GM12878 (cell line): ENCODE measurements at regions not wholly inside any gene's neighbourhood (a gene's known extent, or its start where the extent isn't known, plus 50 kb on each side); places are given as distances from the start of the nearest gene placed in this dataset.

Experiments
- ATAC-seq: fragments of 200-7000 bp; cut with Tn5 transposase; 3 replicates; pipeline ENCODE4 v1.9.1; 2020; ENCODE audit warnings: mild to moderate bottlenecking, moderate library complexity
- BruUV-seq: library from RNA; stranded (reverse); fragments of 400-500 nt; replicated peaks from 2 replicates; lab custom pipeline; 2021; lab: Mats Ljungman, UMichigan
- CTCF ChIA-PET: fragments of 300-600 bp; sonication (Branson Sonifier 250); formaldehyde crosslinking; extraction: SDS; loops from one replicate; lab custom pipeline; 2021; ENCODE audit warnings: inconsistent platforms; lab: Yijun Ruan, JAX
- POLR2A ChIA-PET: fragments of 350-600 bp; formaldehyde crosslinking; extraction: SDS; loops from one replicate; lab custom pipeline; 2021; ENCODE audit warnings: inconsistent platforms; lab: Charles Lee
- RAD21 ChIA-PET: fragments of 300-600 bp; sonication (Branson Sonifier 250); formaldehyde crosslinking; loops from one replicate; lab custom pipeline; 2023; ENCODE audit warnings: antibody characterized with exemption; ENCODE audit not compliant: unreplicated experiment; lab: Charles Lee
- SMC1A ChIA-PET: fragments of 300-600 bp; sonication (Branson Sonifier 250); formaldehyde crosslinking; loops from one replicate; lab custom pipeline; 2023; ENCODE audit not compliant: unreplicated experiment, uncharacterized antibody; lab: Charles Lee
- DNase-seq: peaks from one replicate; pipeline ENCODE4 v3.0.0-alpha.2; 2011; ENCODE audit warnings: low read depth, low spot score
- FAIRE-seq: peaks from 3 replicates; lab custom pipeline; 2011; peaks lifted over from hg19 to GRCh38; lab: Jason Lieb, UNC
- H2AFZ ChIP-seq: 2 replicates; pipeline ENCODE4 v1.6.0; 2011; ENCODE audit warnings: low read depth, low read length, control low read depth; ENCODE audit not compliant: control insufficient read depth
- H3K27ac ChIP-seq: 2 replicates; pipeline ENCODE4 v1.5.1; 2011; ENCODE audit warnings: control low read depth; ENCODE audit not compliant: control insufficient read depth, insufficient read depth
- H3K27me3 ChIP-seq, 2 experiments: replicated peaks in 1 of 2; 2 replicates each; pipeline versions ENCODE4 v1.6.0 to v1.6.1; 2011; ENCODE audit warnings: low read length in 1 of 2; ENCODE audit not compliant: control insufficient read depth in 2 of 2, insufficient read depth in 2 of 2
- H3K36me3 ChIP-seq, 2 experiments: 2 replicates each; pipeline ENCODE4 v1.5.1; 2011; ENCODE audit warnings: low read length in 1 of 2; ENCODE audit not compliant: control insufficient read depth in 2 of 2, insufficient read depth in 2 of 2
- H3K4me1 ChIP-seq: 2 replicates; pipeline ENCODE4 v1.6.1; 2011; ENCODE audit warnings: mild to moderate bottlenecking, low read length, moderate library complexity, mixed read lengths; ENCODE audit not compliant: control insufficient read depth, insufficient read depth
- H3K4me2 ChIP-seq: 2 replicates; pipeline ENCODE4 v1.6.0; 2011; ENCODE audit warnings: control low read depth; ENCODE audit not compliant: control insufficient read depth, insufficient read depth
- H3K4me3 ChIP-seq: fragments of 200-600 bp; sonication (generic); 2 replicates; pipeline ENCODE4 v1.5.1; 2016
- H3K79me2 ChIP-seq: 2 replicates; pipeline ENCODE4 v1.6.0; 2011; ENCODE audit warnings: low read length; ENCODE audit not compliant: control insufficient read depth, insufficient read depth
- H3K9ac ChIP-seq: 2 replicates; pipeline ENCODE4 v1.8.0; 2011; ENCODE audit warnings: low read length, control low read depth, mixed read lengths; ENCODE audit not compliant: control insufficient read depth, insufficient read depth
- H3K9me3 ChIP-seq: replicated peaks from 3 replicates; pipeline ENCODE4 v1.5.1; 2011; ENCODE audit warnings: mild to moderate bottlenecking, low read length; ENCODE audit not compliant: control insufficient read depth, insufficient read depth
- H4K20me1 ChIP-seq: 2 replicates; pipeline ENCODE4 v1.6.0; 2011; ENCODE audit not compliant: control insufficient read depth, insufficient read depth
- ELK1 ChIP-seq: IDR thresholded peaks from 2 replicates; pipeline ENCODE4 v1.6.1; 2012; ENCODE audit warnings: low read depth, low read length, improper control_type of control experiment
- PBX3 ChIP-seq: IDR thresholded peaks from 2 replicates; pipeline ENCODE4 v1.6.1; 2011; ENCODE audit warnings: mild to moderate bottlenecking, low read depth, low read length, moderate library complexity; ENCODE audit not compliant: insufficient replicate concordance
- SUZ12 ChIP-seq: fragments of 200-600 bp; sonication (generic); IDR thresholded peaks from one replicate; pipeline ENCODE4 v1.6.1; 2018; ENCODE audit warnings: antibody characterized with exemption, mild to moderate bottlenecking; ENCODE audit not compliant: unreplicated experiment
- ZBTB33 ChIP-seq: fragments of 450-650 bp; IDR thresholded peaks from 2 replicates; pipeline ENCODE4 v1.6.1; 2017; ENCODE audit warnings: mild to moderate bottlenecking
- ZBTB40 ChIP-seq: fragments of 450-650 bp; IDR thresholded peaks from 2 replicates; pipeline ENCODE4 v1.6.1; 2016; ENCODE audit warnings: mild to moderate bottlenecking, moderate library complexity, borderline replicate concordance
- WGBS: methylation state at CpG from one replicate; pipeline ENCODE4 v1.1.6; 2016; ENCODE audit warnings: low lambda C conversion rate; ENCODE audit not compliant: insufficient replicate concordance, insufficient coverage; ENCODE audit errors: missing lambda C conversion rate; 5-methylcytosine and 5-hydroxymethylcytosine counted together
- in situ Hi-C: fragments of 300-500 bp; cut with MboI; formaldehyde crosslinking; loops from 9 replicates; pipeline ENCODE4 v1.14.3; 2018; ENCODE audit warnings: mixed read lengths
- intact Hi-C: fragments of 100-400 bp; cut with micrococcal nuclease; formaldehyde crosslinking; loops from one replicate; pipeline ENCODE4 v1.14.2; 2022; ENCODE audit not compliant: unreplicated experiment

- no peak for TF ChIP-seq ZBTB40
These were observed 172.7 kb upstream of the MYCN start (continued) for GRCh38 chr2:15767679-15768078.

GRCh38 chr2:15768142-15768541 is 172.2 kb upstream of the MYCN start:
- Histone ChIP-seq H3K4me1 (no peaks in the 10 kb centered on the region), H3K9ac (no peak overlapping the region), H3K36me3 (no peaks in the 10 kb centered on the region), H3K4me2 (no peak overlapping the region), H3K4me3 (no peak overlapping the region), H2AFZ (no peak overlapping the region), H4K20me1 (no peaks in the 10 kb centered on the region), H3K79me2 (no peaks in the 10 kb centered on the region), H3K9me3 (no peaks in the 10 kb centered on the region), H3K27ac (no peak overlapping the region), H3K27me3 (peaks cover 0 to 4% of the 10 kb centered on the region in 2 experiments; a peak in 2 of 4 replicates)
- in situ Hi-C loops (no loop called here), intact Hi-C loops (no loop called here)
- DNase-seq (no peak), ATAC-seq (no peak), FAIRE-seq (no peak)
- 34% methylated on average over 7 of the region's 7 CpGs for WGBS
- no TSS peak for BruUV-seq
- ChIA-PET CTCF (no interaction called here), POLR2A (no interaction called here), SMC1A (no interaction called here), RAD21 (no interaction called here)
- no peak for TF ChIP-seq PBX3
- no peak for TF ChIP-seq SUZ12
- TF ChIP-seq ELK1, result no peak
- no peak for TF ChIP-seq ZBTB33
